NCI-H2227 (cell line): ENCODE measurements at regions not wholly inside any gene's neighbourhood (a gene's known extent, or its start where the extent isn't known, plus 50 kb on each side); places are given as distances from the start of the nearest gene placed in this dataset.

ENCODE experiments used
- DNase-seq: peaks from one replicate; lab custom pipeline; 2025; ENCODE audit not compliant: unreplicated experiment; lab: John Stamatoyannopoulos, UW

- DNase-seq: no peak
Measured at GRCh38 chr6:149263321-149263720, 54.2 kb upstream of the TAB2 start.

GRCh38 chr6:149264629-149265028 lies 52.9 kb upstream of the TAB2 start:
- no peak for DNase-seq

GRCh38 chr6:149265945-149266344 lies 51.6 kb upstream of the TAB2 start:
- no peak for DNase-seq

- no peak for DNase-seq
Measured at GRCh38 chr6:149266659-149267058, 50.9 kb upstream of the TAB2 start.

GRCh38 chr6:149267072-149267471 lies 50.4 kb upstream of the TAB2 start:
- no peak for DNase-seq

GRCh38 chr6:149267513-149268043 lies 49.9 kb upstream of the TAB2 start:
- no peak for DNase-seq
